ENCODE measurements at regions not wholly inside any gene's neighbourhood (a gene's known extent, or its start where the extent isn't known, plus 50 kb on each side); places are given as distances from the start of the nearest gene placed in this dataset.

DNA sequence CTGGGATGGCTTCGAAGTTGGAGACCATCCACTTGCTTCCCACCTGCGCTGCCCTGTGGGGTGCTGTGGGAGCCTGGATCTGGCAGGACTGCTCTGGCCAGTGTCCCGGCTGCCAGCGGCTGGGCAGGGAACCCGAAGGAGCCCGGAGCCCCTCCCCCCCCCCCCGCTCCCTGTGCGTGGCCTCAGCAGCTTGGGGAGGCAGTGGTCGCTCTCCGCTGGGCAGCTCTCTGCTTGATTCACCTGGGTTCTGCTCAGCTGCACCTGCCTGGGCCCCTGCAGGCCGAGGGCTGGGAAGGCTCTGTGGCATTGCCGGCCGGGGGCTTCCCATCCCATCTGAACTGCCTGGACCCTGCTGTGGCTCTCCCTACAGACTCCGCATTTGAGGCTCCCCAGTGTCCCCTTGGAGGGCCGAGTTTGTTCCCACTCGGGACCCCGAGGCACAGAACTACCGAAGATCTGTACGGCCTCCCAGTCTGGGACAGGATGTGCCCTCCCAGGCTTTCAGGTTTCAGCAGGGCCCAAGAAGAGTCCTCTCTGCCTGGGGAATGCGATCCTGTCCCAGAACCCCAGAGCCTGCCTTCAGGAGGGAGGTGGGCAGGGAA is 525.1 kb downstream of the TCERG1L start:
- DNase-seq (ENCODE audit: low read depth), result no peak

DNA sequence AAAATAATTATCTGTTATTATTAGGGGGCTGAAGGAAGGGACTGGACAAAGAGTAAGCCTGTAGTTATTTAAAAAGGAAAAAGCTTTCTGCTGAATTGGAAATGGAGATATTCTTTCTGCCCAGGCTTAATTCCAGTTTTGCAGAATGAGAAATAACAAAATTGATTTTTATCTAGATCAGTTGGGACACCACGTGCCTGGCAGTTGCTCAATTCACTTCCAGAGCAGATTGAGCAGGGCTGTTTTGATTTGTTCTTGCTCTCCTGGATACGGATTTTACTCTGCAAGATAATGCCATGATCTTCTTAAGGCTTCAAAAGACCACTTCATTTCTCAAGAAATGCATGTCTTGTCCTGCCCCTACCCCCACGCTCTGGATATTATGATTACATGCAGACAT is 524.3 kb downstream of the TCERG1L start:
- DNase-seq (ENCODE audit: low read depth), result no peak

DNA sequence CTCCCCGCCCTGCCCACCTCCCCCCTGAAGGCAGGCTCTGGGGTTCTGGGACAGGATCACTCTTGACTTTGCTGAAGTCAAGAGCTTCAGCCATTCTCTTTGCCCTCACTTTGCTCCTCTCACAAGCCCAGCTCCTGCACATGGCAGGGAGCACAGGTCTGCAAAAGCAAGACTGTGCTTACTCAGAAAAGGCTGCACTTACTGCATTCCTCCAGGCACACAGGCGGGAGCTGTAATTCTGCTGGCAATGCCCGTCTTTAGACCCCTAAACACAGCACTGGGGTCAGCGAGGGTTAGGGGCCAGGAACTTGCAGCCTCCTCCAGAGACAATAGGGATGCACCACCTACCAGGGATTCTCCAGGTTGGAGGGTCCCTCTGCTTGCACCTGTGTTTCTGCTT is 523.7 kb downstream of the TCERG1L start:
- no peak for DNase-seq (ENCODE audit: low read depth)

DNA sequence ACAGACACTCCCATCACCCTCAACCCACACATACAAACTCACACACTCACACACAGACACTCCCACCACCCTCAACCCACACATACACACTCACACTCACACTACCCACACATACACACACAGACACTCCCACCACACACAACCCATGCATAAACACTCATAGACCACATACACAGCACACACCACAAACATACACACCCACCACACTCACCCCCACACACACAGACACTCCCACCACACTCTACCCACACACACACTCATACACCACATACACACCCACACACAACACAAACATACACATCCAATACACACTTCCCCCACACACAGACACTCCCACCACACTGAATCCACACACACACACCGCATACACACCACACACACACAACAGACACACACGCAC is 521.2 kb downstream of the TCERG1L start:
- DNase-seq (ENCODE audit: low read depth), result no peak

DNA sequence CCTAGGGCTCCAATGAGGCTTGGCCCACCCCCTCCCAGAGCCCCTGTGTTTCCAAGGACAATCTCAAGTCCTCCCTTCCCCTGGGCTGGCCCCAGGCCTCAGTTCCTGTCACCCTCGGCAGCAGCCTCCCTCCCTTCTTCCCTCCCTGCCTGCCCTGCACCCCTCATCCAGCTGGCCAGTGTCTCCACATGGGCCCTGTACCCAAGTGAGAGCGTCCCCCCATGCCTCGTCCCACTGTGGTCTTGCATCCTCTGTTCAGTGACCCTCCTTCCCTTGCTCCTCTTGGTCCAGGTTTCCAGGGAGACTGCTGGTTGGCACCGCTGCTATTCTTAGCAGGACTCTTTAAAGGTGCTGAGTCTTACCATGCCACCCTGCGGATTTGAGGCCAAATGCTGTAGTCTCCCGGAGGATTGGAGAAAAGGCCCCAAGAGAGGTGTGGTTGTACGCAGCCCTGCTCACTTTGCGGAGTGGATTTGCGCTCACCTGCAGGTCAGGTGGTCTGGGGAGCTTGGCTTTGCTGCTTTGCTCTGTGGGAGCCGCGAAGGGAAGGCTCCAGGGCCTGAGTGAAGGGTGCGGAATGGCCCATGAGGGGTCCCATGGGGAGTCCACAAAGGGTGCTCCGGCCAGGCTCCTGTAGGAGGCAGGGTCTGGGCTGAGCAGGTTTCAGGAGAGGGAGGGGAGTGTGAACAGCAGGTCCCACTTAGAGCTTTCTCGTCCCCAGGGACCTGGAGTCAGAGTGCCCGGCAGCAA is 519.2 kb downstream of the TCERG1L start:
- DNase-seq (ENCODE audit: low read depth), result no peak

DNA sequence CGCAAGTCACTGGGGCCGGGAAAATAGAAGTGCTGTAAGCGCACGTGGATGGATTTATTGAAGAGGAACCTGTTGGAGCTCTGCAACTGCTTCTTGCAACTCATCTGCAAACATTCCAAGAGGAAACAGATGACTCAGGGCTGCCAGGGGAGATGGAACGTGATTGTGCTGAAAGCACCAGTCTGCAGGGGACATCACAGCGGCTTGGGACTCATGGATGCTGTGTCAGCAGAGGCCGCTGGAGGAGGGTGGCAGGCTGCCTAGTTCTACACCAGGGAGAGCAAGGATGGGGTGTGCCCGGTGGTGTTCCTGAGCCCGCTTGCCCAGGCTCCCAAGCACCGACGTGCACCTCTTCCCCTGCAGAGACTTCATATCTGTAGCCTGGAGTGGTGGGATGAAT is 515.7 kb downstream of the TCERG1L start:
- no peak for DNase-seq (ENCODE audit: low read depth)

DNA sequence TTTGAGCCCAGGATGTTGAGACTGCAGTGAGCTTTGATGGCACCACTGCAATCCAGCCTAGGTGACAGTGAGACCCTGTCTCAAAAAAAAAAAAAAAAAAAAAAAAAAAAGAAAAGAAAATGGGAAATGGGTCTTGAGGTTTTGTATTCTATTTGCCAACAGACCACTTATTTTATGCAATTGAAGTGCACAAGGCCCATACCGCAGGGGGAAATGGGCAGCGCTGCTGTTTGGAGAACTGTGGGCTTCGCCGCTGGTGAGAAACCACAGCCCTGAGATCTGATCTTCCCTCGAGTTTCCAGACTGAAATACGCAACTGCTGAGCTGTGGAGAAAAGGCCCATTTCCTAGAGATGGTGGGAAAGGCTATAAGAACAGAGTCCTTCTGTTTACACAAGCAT is 512.0 kb downstream of the TCERG1L start:
- DNase-seq (ENCODE audit: low read depth), result no peak

DNA sequence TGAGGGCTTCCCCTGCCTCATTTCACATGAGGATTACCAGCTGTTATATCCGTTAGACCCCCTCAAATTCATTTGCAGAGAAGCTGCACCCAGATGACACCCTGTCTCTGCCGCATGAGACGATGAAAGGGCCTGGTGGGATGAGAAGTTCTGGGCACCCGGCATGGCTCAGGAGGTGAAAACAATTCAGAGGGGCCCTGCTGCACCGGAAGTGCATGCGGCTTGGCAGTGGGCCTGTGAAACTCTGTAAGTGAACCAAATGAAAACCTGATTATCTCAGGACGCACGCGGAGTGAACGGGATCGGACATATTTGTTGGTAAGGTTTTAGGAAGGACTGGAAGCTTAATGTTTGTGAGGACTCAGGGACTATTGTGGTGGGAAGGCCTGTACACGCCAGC is 511.2 kb downstream of the TCERG1L start:
- DNase-seq (ENCODE audit: low read depth), result no peak

DNA sequence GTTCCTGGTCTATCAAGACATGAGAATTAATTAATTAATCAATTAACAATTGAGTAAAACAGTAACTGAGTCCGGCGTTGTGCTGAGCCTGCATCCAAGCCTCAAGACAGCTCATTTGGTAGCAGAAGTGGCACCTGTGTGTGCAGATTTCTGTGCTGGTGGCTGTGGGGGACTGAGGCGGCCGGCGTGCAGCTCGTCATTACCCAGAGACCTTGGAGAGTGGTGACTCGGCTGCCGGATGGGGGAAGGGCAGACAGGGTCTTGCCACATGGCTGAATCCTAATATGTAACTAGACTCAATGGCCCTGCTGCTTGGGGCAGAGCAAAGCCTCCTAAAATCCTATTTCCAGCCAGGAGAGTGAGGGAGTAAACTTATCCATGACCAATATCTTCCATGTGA is 510.2 kb downstream of the TCERG1L start:
- no peak for DNase-seq (ENCODE audit: low read depth)

DNA sequence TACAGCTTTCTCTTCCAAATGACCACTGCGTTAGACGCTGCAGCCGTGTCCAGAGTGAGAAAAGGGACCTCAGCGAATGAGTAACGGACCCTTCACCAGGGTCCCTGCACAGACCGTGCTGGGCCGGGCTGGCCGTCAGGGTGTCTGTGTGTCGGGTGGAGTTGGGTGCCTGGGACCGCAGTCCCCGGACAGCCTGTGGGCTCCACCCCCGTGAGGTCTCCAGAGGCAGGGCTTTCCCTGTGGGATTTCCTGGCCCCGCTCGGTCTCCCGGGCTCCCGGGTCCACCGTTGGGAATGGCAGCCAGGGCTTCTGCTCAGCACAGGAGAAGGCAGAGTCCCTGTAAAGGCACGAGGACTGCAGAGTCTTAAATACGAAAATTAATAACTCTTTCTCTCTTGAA is 509.7 kb downstream of the TCERG1L start:
- no peak for DNase-seq (ENCODE audit: low read depth)

DNA sequence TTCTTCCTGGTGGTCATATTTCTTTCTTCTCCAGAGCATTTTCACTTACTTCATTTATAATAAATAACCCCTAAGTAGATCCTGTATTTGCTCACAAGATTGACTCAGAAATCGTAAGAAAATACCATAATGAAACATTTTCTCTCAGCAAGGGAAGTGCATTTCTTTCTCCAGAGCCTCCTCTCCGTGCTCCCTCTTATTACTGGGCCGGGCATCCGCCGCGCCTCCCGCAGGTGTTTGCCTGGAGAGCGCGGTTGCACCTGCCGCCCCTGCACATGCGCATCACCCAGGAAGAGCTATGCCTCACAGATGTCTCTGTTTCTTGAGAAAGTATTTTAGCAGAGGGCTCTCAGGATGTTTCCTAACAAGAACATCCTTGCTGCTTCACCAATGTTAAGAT is 509.2 kb downstream of the TCERG1L start:
- DNase-seq (ENCODE audit: low read depth), result no peak

DNA sequence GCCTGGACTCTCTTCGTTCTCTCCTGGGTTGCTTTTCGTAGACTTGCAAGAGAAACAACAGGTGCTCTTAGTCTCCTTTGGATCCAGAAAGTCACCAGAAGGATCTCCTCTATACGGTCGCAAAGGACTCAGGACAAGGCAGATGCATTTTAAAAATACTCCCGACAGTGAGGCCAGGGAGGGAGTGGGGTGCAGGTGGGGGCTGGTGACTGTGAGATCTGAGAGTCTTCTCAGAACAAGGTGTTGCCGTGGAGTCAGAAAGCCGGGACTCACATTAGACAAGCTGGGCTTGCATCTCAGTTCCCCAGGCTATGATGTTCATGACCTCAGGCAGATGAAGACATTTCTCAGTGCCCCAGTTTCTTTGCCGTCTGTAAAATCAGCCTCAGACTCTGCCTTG is 507.2 kb downstream of the TCERG1L start:
- no peak for DNase-seq (ENCODE audit: low read depth)

DNA sequence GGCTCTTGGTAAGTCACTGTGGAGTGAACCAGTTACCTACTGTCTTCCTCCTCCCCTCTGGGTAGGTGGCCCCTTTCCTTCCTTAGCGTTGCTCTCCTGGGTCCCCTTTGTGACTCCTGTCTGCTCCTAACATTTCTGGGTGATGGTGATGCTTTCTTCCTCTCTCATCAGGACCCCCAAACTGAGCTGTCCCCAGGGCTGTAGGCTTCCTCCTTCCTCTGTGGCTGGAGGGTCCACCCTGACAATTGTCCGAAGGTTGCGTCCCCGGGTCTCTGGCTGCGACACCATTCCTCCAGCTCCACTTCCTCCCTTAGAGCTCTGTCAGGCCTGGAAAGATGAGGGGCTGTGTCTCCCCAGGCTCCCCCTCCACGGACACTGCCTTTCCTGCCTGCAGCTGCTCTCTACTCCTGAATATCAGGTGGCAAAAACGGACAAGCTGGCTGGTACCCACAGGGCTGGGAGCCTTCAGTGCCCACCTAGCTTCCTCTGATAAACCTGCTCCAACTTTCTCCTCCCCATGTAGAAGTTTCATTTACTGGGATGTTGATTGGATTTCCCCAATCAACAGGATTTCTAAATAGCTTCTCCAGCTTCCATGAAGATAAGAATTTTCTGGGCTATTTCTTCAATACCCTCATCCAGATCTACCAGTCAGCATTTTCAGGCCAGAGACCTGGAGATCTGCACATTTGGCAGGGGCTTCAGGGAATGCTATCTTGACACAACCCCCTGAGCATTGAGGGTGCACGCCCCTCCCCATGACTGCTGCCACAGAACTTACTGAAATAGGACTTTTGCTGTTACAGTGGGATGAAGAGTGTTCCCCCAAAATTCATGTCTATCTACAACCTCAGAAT is 506.5 kb downstream of the TCERG1L start:
- DNase-seq (ENCODE audit: low read depth), result no peak

DNA sequence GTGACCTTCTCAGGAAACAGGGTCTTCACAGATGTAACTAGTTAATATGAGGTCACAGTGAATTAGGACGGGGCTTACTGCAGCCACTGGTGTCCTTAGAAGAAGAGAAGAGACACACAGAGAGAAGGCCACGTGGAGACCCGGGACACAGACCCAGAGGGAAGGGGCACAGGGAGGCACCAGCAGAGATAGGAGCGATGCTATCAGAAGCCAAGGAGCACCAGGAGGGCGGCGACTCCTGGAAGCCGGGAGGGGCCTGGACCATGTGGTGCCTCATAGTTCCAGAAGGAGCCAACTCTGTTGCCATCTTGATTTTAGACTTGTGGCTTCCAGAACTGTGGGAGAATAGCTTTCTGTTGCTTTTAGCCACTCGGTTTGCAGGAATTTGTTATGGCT is 505.9 kb downstream of the TCERG1L start:
- DNase-seq (ENCODE audit: low read depth), result no peak

DNA sequence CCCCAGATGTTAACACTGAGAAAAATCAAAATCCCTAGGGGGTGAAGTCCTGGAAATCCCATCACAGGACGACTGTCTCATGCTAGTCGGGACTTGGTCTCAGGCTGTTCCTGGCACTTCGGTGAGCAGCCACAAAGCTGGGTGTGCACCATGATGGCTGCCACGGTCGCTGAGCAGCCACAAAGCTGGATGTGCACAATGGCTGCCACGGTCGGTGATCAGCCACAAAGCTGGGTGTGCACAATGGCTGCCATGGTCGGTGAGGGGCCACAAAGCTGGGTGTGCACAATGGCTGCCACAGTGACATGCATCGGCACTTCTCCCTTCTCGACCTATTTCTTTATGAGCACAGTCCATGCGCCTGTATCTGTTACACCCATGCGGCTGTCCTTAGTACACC is 505.1 kb downstream of the TCERG1L start:
- no peak for DNase-seq (ENCODE audit: low read depth)

DNA sequence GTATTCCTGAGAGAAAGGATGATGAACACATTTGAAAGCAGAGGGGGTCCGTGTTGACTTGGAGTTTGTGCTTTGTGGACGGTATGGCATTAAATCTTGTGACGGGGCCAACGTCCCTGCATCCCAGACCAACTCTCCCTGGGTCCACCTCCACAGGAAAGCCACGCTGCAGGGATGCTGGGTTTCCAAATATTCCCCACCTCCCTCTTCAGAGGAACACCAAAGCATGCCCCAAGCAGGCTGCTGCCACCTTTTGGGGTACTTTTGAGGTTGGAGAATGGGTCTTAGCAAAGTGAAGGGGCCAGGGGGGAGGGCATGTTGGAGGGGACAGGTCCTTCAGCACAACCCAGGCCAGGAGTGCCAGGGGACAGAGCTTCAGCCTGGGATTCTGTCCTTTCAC is 504.4 kb downstream of the TCERG1L start:
- DNase-seq (ENCODE audit: low read depth), result no peak

DNA sequence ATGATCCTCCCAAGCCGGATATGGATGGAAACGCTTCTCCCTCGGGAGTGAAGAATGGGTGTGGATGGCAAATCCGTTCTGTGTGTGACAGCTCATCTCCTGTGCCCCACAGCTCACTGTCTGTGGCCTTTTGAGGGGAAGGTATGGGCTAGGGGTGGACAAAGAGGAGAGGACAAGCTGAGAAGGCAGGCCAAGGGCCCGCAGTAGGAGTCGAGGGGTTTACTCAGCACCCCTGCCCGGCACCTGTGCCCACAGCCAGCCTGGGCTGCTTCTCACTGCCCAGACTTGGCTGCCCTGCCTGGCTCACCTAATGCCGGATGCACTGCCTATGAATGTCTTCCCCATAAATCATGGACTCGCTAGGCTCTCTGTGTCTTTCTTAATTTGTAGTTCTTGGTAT is 503.8 kb downstream of the TCERG1L start:
- no peak for DNase-seq (ENCODE audit: low read depth)

DNA sequence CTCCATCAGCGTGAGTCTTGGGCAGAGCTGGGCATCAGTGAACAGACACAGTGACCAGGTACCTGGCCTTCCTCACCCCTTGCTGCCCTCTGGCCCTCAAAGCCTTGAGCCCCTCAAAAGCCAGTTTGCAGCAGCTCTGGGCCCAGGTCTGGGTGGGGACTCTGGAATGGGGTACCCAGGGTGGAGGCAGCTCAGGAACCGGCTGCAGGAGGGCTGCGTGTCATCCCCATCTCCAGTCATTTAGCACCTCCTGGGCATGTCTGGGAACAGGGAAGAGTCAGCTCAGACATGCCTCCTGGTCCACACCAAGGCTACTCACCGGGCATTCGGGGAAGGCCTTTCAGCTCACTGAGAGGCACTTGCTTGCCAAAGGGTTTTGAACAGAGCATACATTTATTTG is 503.3 kb downstream of the TCERG1L start:
- DNase-seq (ENCODE audit: low read depth), result no peak

DNA sequence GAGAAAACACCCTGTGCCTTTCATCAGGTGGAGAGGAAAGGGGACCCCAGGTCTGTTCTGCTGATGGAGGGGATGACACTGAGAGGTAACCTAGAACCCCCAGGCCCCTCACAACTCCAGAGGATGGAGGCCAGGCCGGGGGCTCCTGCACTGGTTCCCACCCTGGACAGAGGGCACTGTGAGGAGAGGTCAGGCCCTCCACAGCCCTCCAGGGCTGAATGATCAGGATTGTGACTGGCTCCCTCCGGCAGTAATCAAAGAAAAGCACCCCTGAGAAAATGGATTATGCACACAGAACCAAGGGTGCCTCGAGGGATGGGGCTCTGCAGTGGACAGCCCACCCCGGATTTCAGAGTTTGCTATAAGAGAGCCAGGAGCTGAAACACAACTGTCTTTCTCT is 502.8 kb downstream of the TCERG1L start:
- no peak for DNase-seq (ENCODE audit: low read depth)

DNA sequence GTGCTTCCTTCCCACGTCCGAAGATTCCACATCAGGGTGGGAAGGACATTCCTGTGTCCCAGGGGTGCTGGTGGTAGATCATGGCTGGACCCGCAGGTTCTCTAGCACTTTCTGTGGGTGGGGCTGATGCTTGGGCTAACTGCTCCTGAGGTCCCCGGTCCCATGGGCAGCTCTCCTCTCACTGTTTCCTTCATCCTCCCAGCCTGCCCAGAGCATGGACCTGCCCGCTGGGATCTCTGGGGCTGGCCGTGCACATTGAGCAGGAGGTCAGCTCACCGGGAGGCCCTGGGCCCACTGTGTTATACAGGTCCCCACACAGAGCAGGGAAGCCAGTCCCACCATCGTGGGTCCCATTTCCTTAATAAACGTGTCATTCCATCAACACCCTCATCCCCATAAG is 502.3 kb downstream of the TCERG1L start:
- no peak for DNase-seq (ENCODE audit: low read depth)

DNA sequence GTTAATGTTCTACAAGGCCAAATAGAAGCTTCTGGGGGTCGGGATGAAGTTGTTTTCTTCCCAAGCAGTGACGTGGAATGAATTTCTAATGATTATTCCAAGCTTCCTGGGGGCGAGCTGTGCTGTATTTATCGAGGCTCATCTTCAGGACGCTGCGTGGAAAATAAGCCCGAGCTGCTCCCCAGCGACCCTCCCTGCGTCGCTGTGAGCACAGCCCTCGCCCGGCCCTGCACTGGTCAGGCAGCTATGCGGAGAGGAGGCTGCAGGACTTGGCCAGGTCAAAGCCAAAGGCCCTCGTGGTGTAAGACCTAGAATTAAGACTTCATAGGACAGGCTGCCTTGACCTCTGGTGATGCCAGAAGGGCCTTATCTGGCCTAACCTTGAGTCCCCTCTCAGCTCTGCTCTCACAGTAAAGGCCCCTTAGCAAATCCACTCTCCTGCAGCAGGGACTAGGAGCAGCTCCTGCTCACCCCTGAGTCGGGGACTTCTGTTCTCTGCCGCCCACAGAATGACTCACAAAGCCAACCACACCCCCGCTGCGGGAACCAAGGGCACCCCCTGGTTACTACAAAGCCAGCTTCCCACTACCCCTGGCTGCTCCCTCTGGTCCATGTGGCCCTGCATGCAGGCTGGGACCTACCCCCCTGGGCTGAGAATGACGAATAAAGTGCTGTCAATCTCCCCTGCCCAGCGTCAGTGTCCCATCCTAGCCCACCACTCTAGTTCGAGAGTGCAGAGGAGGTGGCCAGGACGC is 501.6 kb downstream of the TCERG1L start:
- peak; percentile 8 for DNase-seq (ENCODE audit: low read depth)

DNA sequence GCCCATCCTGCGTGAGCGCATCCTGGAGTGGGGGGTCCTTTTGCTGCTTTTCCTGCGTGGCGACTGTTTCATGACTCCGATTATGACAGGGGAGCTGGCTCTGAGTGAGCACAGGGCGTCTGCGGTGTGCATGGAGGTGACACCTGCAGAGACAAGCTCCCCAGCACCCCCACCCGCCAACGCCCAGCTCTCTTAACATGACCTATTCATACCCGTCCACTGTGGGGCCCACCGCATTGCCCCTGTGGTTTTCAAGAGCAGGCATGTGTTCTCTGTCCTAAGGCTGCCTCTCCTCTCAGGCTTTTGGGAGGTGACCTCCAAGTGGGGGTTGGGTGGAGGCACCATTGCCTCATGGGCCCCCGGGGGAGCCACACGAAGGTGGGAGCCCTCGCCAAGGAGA is 500.7 kb downstream of the TCERG1L start:
- DNase-seq (ENCODE audit: low read depth), result no peak

Data from HT1080 (cell line).